HS-5 (cell line): ENCODE measurements at regions not wholly inside any gene's neighbourhood (a gene's known extent, or its start where the extent isn't known, plus 50 kb on each side); places are given as distances from the start of the nearest gene placed in this dataset.

ENCODE experiments used
- DNase-seq: peaks from one replicate; pipeline ENCODE4 v3.0.0-alpha.2; 2012; ENCODE audit warnings: low read depth

DNA sequence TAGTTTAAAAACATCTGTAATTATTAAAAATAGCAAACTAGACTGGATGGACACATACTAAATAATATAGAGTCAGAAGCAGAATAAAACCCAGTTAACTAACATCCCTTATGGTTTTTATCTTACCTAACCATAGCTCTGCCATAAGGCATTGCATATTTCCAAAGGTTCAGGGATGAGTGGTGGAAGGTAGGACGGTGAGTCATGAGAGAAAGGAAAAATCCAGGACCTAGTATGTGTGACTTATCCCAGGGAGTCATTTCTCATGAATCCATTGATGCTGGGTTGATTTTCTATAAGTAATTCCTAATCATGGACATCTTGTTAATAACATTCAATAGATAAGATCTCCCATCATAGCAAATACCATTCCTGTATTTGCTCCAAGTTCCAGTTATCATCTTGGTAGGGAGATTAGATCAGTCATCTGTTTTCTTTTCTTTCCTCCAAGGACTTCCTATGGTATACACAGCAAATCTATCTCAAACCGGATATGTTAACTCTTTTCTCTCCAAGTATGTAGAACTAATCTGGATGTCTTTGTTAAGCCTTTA is 490.7 kb upstream of the B3GALT2 start:
- DNase-seq: no peak

DNA sequence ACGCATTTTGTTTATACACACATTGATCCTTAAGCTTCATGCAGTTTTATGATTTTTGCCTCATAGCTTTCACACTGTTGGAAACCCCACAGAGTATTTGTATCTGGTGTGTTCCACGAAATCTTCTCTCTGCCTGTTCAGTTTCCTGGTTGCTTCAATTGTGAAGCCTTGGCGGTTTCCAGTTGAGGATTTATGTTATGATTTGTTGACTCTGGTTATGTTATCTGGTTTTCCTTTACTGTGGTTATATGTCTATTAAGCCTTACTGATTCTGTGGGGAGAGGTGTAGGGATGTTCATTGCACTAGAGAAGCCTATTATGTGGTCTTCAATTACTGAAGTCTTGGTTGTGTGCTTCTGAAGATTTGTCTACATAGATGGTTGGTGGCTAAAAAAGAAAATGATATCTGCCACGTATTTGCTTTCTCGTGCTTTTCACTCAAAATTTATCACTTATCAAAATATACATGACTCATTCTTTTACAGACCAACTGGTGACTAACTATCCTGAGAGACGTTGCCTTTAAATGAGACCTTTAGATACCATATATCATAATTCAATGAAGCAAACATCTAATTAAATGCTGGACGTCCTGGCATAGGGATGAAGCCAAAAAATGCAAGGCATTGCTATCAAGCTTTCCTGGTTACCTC is 488.0 kb upstream of the B3GALT2 start:
- no peak for DNase-seq

DNA sequence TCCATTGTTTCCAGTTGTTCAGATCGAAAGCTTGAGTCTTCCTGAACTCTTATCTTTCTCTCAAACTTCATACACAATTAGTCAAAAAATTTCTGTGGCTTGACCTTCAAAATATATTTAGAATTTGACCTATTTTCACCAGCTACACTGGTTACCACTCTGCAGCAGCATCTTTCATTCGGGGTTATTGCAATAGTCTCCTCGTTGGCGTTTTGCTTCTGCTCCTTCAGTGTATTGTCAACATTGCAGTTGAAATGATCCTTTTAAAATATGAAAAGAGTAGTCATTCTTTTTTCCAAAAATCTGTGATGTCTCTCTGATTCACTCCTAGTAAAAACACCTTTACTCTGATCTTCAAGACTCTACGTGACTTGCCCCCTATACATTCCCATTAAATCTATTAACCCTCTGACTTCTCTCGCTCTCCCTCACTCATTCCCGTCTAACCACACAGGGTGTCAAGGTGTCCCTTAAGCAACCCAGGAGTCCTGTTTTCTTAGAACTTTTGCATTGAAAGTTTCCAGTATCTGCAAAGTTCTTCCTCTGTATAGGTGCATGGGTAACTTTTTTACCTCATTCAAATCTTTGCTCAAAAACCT is 480.2 kb upstream of the B3GALT2 start:
- DNase-seq: no peak

DNA sequence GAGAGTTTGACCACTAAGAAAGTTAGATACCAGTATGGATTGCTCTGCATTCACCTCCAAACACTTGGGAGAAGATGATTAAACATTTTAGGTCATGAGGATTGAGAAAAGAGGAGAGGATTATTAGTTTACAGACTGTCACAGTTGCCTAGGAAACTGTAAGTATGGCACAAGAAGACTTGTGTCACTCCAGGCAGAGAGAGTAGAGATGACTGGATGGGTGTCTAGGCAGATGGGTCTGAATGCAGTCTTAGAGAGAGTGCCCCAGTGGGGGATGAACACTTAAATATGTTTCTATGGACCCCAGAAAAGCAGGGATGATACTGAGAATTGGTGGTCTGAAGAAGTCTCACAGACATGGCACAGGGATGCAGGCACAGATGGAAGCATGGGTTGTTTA is 477.6 kb upstream of the B3GALT2 start:
- no peak for DNase-seq

DNA sequence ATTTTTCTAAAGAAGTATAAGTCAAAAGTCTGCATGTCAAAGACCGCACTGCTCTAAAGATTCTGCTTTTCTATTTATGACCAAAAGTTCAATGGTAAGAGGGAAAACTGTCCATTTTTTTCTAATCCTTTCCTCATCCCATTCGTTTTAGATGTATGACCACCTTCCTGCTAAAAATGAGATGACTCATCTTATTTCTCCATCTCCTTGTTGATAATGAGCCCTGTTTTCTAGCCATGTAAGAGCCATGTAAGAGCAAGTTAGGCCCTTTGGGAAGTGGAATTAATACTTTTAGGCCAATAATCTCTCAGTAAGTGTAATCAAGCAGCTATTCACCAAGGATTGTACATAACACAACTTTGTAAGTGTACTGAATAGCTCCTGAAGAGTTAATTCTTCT is 475.6 kb upstream of the B3GALT2 start:
- DNase-seq: no peak

DNA sequence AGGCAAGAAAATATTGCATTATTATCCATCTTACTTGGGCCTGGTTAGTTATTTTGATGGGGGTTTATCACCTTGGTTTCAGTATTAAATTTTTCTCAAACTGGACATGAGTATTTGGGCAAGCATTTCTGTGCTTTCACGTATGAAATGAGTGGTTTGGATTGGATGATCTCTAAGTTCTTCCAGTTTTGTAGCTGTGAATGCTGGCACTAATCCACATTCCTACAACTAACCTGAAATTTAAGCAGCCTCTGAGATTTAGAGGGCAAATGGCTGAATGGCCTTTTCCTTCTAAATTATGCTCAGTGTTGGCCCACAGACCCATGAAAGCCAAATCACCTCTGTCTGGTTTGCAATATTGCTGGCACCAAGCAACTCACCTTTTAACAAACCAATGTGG is 475.0 kb upstream of the B3GALT2 start:
- no peak for DNase-seq

DNA sequence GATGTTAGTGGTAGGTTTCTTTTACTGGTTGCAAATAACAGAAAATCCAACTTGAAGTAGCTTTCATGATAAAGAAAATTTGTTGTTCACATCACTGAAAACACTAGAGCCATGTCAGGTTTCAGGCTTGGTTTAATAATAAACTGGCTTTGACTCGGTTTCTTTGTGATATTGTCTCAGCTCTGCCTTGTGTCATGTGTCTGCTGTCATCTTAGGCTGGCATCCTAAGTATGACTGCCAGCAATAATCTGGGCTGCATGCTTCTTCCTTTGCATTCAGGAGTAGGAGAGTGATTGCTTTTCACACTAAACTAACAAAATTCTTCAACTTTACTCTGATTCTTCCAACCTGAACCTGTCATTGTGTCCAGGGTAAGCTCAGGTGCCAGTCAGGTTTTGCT is 474.0 kb upstream of the B3GALT2 start:
- no peak for DNase-seq

DNA sequence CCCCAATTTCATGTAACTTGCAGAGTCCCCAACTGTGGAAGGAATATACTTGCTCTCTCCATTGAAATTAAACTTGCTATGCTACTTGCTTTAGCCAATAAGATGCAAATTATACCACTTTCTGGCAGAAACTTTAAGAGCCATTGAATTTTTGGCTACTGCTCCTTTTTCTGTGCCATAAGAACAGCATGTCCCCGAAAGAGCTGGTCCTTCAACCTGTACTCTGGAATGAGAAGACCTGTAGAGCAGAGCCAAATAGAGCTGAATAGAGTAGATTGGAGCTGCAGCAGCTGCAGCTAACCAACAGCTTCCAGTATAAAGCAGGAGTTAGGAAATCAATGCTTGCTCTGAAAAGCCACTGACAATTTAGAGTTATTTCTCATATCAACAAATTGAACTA is 472.3 kb upstream of the B3GALT2 start:
- no peak for DNase-seq

DNA sequence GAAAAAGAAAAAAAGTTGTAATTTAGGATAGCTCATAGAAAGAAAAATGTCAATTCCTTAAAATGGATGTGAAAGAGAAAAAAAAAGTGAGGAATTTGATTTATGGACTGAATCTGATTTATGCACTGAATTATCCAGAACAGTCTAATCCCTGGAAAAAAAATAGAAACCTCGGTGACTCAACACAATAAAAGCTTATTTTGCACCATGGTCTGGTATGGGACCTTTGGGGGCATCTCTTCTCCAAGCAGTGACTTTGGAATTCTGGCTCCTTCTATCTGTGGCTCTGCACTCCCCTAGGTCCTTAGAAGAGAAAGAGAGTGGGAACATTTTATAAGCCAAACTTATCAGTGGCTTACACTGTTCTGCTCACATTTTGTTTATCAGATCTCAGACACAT is 471.7 kb upstream of the B3GALT2 start:
- DNase-seq: no peak

DNA sequence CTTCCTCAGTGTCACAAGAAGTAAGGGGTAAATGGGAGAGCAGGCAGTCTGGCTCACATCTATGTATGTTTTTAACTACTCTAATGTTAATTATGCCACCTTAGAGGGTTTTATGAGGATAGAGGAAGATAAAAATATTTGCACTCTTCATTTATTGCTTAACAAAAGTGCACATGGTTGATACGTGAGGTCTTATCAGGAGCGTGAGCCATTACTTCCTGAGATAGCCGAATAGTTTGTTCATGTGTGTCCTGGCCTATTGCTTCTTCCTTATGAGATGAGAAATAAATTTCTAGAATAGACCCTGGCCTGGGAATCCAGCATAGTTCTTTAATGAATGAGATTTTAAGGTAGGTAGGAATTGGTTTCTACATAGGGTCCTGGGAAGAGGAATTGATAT is 471.1 kb upstream of the B3GALT2 start:
- no peak for DNase-seq

DNA sequence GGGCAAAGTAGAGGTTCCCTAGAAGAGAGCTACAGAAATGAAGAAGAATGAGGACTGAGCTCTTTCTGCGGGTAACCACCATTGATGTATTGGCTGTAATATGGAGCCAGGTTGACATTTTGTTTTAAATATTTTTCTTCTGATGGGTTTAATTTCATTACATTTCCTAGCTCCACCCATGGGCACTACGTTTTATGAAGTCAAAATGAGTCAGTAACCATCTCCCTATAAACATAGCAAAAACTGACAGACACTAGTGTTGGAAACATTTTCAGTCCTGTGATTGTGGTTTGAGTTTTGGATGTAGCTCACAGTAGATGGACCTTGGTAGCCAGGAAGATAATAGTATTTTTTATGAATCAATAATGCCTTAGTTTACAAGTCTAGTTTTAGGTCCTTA is 470.4 kb upstream of the B3GALT2 start:
- DNase-seq: no peak

DNA sequence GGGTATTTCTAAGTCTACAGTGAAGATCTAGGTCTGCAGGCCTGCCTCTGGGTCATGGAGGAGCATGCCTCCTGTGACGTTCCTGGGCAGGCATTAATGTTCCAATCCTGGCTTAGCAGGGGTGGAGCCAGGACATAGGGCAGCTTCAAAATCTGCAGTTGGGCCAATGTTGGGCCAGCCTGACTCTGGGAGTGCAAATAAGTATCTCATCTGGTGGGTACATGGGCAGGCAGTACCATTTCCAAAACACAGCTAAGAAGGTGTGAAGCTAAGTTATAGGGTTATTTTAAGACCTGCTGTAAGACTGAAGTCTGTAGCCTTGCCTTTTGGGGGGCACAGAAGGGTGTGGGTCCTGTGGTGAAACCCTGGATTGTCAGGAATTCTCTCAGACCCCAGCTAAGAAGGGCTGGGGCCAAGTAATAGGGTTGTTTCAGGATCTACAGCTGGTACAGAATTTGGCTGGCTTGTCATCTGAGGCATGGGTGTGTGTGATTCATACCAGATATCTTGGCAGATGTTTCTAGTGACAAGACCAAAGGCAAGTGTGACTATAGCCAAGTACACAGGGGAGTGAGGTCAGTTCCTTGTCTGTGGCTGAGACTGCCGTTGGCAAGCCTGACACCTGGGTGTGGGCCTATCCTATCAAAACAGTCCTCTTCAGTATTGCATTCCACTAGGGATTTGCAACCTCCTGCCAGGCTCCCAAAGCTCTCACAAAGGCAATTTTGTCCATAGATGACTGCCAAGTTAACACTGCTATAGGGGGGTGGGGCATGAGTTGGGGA is 468.7 kb upstream of the B3GALT2 start:
- DNase-seq: peak; percentile 18

DNA sequence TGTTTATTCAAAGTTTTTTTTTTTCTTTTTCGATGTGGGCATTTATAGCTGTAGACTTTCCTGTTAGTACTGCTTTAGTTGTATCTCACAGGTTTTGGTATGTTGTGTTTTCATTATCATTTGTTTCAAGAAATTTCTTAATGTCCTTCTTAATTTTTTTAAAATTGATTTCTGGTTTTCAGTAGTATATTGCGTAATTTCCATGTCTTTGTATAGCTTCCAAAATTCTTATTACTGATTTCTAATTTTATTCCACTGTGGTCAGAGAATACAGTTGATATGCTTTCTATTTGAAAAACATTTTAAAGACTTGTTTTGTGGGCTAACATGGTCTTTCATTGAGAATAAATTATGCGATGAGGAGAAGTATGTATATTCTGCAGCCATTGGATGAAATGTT is 463.2 kb upstream of the B3GALT2 start:
- no peak for DNase-seq

DNA sequence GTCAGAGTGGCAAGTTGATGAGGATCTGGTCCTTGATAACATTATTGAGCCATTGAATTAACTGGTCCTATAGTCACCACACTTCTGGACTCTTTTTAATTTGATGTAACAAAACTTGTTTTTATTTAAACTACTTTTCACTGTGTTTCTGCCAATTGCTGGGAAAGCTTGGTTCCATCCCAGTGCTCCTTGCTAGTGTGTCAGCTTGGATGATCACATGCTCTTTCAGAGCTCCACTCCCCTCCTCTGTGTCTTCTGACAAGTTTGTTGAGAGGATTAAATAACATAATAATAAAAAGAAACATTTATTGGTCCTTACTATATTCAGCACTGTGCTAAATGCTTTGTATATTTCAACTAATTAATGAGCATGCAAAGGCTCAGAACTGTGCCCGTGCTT is 448.5 kb upstream of the B3GALT2 start:
- DNase-seq: no peak

DNA sequence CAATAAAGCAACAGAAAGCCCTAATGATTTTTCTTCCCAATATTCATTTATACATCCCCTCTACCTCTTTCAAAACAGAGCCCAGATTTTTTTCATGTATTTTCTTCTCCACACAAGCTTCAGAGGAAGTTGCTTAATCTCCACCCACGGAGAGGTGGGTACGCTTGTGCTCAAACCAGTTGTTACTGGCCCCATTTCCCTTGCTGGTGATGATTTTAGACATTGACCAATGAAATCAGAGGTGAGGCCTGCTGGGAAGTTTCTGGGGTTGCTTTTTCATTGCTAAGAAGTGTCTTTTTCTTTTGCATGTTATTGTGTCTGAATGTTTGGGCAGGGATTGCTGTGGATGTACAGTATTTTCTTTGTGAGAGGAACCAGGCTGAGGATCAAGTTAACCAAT is 448.1 kb upstream of the B3GALT2 start:
- DNase-seq: no peak

DNA sequence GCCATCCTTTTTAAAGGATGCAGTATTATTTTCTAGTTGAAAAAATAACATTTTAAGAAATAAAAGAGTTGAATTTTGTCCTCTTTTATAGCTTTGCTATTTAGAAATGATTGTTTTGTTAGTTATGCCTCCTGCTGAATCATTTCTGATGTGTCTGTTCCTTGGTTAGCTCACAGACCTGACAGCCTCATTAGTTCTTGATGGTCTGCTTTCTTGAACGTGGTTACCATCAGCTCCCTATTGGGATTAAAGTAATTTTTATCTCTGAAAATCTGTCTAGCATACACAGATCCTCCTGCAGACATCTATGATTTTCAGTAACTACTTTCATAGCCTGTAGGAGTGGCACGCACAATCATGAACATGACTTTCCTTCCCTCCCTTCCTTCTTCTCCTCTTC is 447.6 kb upstream of the B3GALT2 start:
- no peak for DNase-seq

DNA sequence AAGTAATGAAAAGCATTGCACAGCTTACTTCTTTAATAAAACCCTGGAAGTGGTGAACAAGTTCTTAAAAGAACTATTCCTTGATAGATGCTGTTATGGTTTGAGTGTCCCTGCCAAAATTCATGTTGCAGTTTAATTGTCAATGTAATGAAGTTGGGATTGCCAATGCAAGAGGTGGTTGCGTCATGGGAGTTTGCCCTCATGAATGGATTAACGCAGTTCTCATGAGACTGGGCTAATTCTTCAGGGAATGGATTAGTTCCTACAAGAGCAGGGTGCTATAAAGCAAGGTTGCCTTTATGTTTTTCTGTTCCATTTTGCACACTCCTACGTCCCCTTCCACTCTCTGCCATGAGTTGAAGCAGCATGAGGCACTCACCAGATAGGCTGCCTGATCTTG is 446.7 kb upstream of the B3GALT2 start:
- no peak for DNase-seq

DNA sequence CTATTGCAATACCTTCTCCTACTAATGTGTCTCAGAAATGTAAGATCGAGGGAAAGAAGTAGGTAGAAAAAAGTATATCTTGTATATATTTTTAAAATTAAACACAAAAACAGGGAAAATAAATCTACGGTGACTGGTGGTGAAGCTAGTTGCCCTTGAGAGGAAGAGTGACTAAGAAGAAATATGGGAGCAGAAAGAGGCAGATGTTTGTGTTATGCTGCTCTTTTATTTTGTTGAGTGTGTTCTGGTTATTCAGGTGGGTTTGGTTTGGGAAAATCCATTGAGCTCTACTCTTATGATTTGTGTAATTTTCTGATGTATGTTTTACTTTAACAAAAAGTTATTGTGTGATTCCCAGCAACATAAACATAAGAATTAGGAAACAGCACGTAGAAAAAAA is 444.9 kb upstream of the B3GALT2 start:
- no peak for DNase-seq

DNA sequence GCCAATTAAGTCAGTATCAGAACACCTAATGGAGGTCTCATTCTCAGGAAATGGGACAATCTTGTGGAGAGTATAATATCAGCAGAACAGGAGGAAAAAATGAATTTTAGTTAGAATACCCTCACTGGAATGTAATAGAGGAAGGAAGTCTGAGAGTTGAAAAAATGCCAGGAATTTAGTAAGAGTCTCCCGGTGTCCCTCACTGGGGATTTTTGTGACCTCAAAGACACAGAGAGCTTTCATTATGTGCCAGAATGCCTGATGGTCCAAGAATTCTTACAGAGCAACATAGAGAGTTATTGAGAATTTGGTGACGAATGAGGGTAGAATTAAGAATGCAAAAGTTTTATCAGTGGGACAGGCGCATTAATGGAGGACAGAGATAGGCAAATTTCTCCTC is 443.5 kb upstream of the B3GALT2 start:
- no peak for DNase-seq

DNA sequence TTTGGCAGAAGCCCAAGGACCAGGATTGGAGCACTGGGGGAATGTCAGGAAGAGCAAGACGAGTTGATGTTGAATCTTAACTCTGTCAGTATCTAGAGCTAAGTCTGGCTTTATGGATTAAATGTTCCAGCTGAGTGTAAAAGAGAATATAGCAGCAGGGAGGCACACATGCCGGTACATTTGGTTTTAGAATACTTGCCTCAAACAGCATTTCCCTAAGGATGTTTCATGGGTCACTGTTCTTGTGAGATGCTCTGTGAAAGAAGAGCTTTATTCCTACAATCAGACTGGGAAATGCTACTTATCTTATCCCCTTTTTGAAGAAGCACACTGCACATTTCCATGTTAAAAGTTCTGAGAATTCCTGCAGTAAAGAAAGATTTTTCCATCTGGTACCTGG is 440.3 kb upstream of the B3GALT2 start:
- DNase-seq: no peak

DNA sequence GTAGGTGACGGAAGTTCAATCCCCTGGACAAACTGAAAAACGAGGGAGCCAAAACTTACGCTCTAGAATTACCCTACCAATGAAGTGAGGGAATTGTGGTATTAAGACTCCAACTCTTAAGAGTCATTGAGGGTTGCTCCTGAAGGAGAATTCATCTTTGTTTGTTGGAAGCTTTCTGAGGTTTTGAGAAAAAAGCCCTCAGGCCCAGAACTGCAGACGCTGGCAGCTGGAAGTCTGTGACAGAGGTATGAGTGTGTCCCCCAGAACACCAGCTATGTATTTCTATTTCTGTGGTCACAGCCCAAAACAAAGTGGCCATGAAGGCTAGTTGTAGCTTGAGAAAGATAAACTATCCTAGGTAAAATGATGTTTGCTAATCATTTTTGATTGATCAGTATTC is 438.8 kb upstream of the B3GALT2 start:
- no peak for DNase-seq

DNA sequence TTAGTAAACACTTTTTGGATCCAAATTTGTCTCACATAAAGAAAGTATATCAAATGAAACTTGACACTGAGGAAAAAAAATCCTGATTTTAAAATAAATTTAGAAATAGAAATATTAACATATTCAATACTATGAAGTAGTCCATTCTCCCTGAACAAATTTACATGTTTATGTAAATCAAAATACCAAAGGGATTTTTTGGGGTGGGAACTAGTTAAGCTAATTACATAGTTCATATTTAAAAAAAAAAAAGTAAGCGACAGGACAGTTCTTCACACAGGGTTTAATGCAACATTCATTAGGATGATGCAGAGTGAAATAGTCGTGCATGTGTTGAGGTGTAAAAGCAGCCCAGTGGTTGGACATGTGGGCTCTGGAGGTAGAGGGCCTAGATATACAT is 433.5 kb upstream of the B3GALT2 start:
- no peak for DNase-seq

DNA sequence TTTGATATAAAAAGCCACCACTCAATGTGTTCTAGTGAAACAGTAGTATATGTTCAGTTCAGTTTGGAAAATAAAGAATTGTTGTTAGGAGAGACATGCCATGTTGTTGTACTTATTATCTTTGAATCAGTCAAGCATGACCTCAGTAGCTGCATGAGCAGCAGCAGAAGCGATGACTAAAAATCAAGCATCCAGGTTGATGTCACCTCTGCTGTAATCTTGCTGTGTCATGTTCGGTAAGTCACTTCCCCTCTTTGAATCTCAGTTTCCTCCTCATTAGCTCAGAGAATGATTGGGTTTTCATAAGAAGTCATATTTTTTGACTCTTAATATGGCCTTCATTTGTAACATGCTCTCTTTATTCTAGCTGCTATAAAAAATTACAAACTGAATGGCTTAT is 428.4 kb upstream of the B3GALT2 start:
- no peak for DNase-seq
